Endothelial cell of umbilical vein (primary cell): ENCODE measurements at regions not wholly inside any gene's neighbourhood (a gene's known extent, or its start where the extent isn't known, plus 50 kb on each side); places are given as distances from the start of the nearest gene placed in this dataset.

Experiments used
- BruUV-seq: library from RNA; stranded (reverse); fragments of 400-500 nt; replicated peaks from 2 replicates; lab custom pipeline; 2021; lab: Mats Ljungman, UMichigan
- CTCF ChIA-PET: fragments of 300-600, 350-600 bp; sonication (Branson Sonifier 250); formaldehyde crosslinking; loops from one replicate; lab custom pipeline; 2021; ENCODE audit warnings: antibody characterized with exemption, inconsistent platforms; lab: Charles Lee
- POLR2A ChIA-PET: fragments of 300-600, 350-600 bp; sonication (Branson Sonifier 250); formaldehyde crosslinking; loops from one replicate; lab custom pipeline; 2021; ENCODE audit warnings: antibody characterized with exemption, inconsistent platforms; lab: Charles Lee
- DNase-seq: peaks from one replicate; pipeline ENCODE4 v3.0.0-alpha.2; 2011; ENCODE audit warnings: low read depth, low spot score
- FAIRE-seq: peaks from 2 replicates; lab custom pipeline; 2011; peaks lifted over from hg19 to GRCh38; lab: Jason Lieb, UNC
- H2AFZ ChIP-seq: 2 replicates; pipeline ENCODE4 v1.6.0; 2012; ENCODE audit warnings: low read depth, low read length, control low read depth, inconsistent platforms
- H3K27ac ChIP-seq: 2 replicates; pipeline ENCODE4 v1.5.1; 2011; ENCODE audit warnings: low read depth, mild to moderate bottlenecking, control low read depth, low read length, moderate library complexity; ENCODE audit not compliant: insufficient read depth
- H3K27me3 ChIP-seq, 2 experiments: 2 replicates each; pipeline versions ENCODE4 v1.6.0 to v1.6.1; 2011; ENCODE audit warnings: low read length in 2 of 2, mixed read lengths in 1 of 2; ENCODE audit not compliant: control insufficient read depth in 2 of 2, insufficient read depth in 2 of 2
- H3K36me3 ChIP-seq, 2 experiments: 2 replicates in 1 of 2; 3 replicates in 1 of 2; pipeline ENCODE4 v1.5.1; 2011; ENCODE audit warnings: low read length in 2 of 2, mild to moderate bottlenecking in 1 of 2, moderate library complexity in 1 of 2; ENCODE audit not compliant: control insufficient read depth in 2 of 2, insufficient read depth in 2 of 2; ENCODE audit errors: extremely low read depth in 1 of 2
- H3K4me1 ChIP-seq: 3 replicates; pipeline ENCODE4 v1.5.1; 2011; ENCODE audit warnings: mild to moderate bottlenecking, low read length; ENCODE audit not compliant: control insufficient read depth, insufficient read depth; ENCODE audit errors: extremely low read depth
- H3K4me2 ChIP-seq: 2 replicates; pipeline ENCODE4 v1.6.1; 2011; ENCODE audit warnings: low read length, control low read depth, mixed read lengths; ENCODE audit not compliant: insufficient read depth
- H3K4me3 ChIP-seq, 3 experiments: fragments of 200-600 bp in 1 of 3; sonication (generic), shearing (Covaris generic) in 1 of 3; replicated peaks in 1 of 3; 2 replicates each; pipeline ENCODE4 v1.5.1; 2011 to 2016; ENCODE audit warnings: control low read depth in 3 of 3, low read length in 3 of 3, mild to moderate bottlenecking in 2 of 3, inconsistent platforms in 1 of 3, low read depth in 1 of 3, moderate library complexity in 1 of 3; ENCODE audit not compliant: insufficient read depth in 1 of 3
- H3K79me2 ChIP-seq: 2 replicates; pipeline ENCODE4 v1.6.0; 2012; ENCODE audit warnings: low read length, inconsistent platforms; ENCODE audit not compliant: control insufficient read depth, insufficient read depth
- H3K9ac ChIP-seq: replicated peaks from 2 replicates; pipeline ENCODE3; 2011; ENCODE audit warnings: low read length, control low read depth; ENCODE audit not compliant: insufficient read depth; ENCODE audit errors: extremely low read depth
- H3K9me1 ChIP-seq: replicated peaks from 3 replicates; pipeline ENCODE4 v1.6.0; 2011; ENCODE audit warnings: mild to moderate bottlenecking, low read length; ENCODE audit not compliant: control insufficient read depth, insufficient read depth; ENCODE audit errors: extremely low read depth
- H3K9me3 ChIP-seq: replicated peaks from 2 replicates; pipeline ENCODE4 v1.5.1; 2012; ENCODE audit warnings: low read length, inconsistent platforms; ENCODE audit not compliant: control insufficient read depth, insufficient read depth
- H4K20me1 ChIP-seq: replicated peaks from 2 replicates; pipeline ENCODE3; 2011; ENCODE audit warnings: mild to moderate bottlenecking, low read length; ENCODE audit not compliant: control insufficient read depth, insufficient read depth; ENCODE audit errors: extremely low read depth
- CTCF ChIP-seq, 2 donors: IDR thresholded peaks; 1 replicate in 1 of 2; 2 replicates in 1 of 2; pipeline ENCODE4 v1.5.1; 2011; ENCODE audit warnings: low read length in 2 of 2, mild to moderate bottlenecking in 2 of 2, moderate library complexity in 2 of 2, control low read depth in 1 of 2, inconsistent platforms in 1 of 2, low read depth in 1 of 2; ENCODE audit not compliant: insufficient read depth in 1 of 2; ENCODE audit errors: extremely low read depth in 1 of 2
- EZH2 ChIP-seq: IDR thresholded peaks from 2 replicates; pipeline ENCODE4 v1.6.1; 2012; ENCODE audit warnings: borderline replicate concordance, low read depth, mild to moderate bottlenecking, moderate library complexity, low read length, inconsistent platforms; ENCODE audit not compliant: severe bottlenecking
- FOS ChIP-seq: IDR thresholded peaks from 2 replicates; pipeline ENCODE4 v1.6.1; 2011; ENCODE audit warnings: mild to moderate bottlenecking, low read length, moderate library complexity, borderline replicate concordance; ENCODE audit not compliant: insufficient read depth
- GATA2 ChIP-seq: IDR thresholded peaks from 2 replicates; pipeline ENCODE4 v1.7.0; 2011; ENCODE audit warnings: low read depth, mild to moderate bottlenecking, moderate library complexity, mixed read lengths, low read length; ENCODE audit not compliant: insufficient read length, insufficient read depth
- JUN ChIP-seq: IDR thresholded peaks from 2 replicates; pipeline ENCODE4 v1.6.1; 2011; ENCODE audit warnings: borderline replicate concordance, low read depth; ENCODE audit not compliant: insufficient read length, insufficient read depth
- MYC ChIP-seq: IDR thresholded peaks from one replicate; pipeline ENCODE4 v1.6.1; 2011; ENCODE audit warnings: mild to moderate bottlenecking, low read depth, low read length
- POLR2A ChIP-seq: IDR thresholded peaks from 2 replicates; pipeline ENCODE4 v1.6.1; 2012; ENCODE audit warnings: low read depth, mild to moderate bottlenecking, control low read depth, low read length
- POLR2AphosphoS5 ChIP-seq: IDR thresholded peaks from 2 replicates; pipeline ENCODE4 v1.6.1; 2012; ENCODE audit warnings: low read depth, mild to moderate bottlenecking, control low read depth, low read length, moderate library complexity; ENCODE audit not compliant: insufficient read depth
- dilution Hi-C: fragments of 300-500 bp; cut with MboI; formaldehyde crosslinking; loops from one replicate; pipeline ENCODE4 v1.15.0; 2019; ENCODE audit warnings: low sequenced_read_pairs; ENCODE audit not compliant: extremely low pct_ligation_motif_present
- intact Hi-C: fragments of 100-400 bp; cut with micrococcal nuclease; formaldehyde crosslinking; loops from one replicate; pipeline ENCODE4 v1.10.0; 2022
- TF ChIP-seq, protein P1 (sequence below): IDR thresholded peaks from 2 replicates; pipeline ENCODE4 v1.6.1; 2011; ENCODE audit not compliant: insufficient read depth, insufficient read length

DNA sequence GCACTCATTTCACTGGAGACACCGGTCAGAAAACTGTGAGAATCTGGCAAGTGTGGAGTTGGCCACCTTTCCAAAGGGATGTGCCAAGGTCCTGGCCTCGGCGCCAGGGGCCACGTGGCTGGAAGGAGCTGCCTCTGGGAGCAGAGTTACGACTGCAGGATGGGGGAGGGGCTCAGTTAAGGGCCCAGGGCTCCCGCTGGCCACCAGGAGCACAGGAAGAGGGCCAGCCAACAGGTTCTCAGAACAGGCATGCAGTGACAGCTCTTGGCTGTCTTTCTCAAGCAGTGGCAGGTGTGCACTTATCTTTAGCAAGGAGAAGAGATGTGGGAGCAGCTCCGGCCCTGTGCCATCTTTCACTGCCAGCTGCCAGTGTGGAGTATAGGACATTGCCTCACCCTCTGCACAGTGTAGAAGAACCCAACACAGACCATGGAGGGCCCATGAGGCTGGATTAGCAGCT, 115.9 kb upstream of the RBPJ start:
- Histone ChIP-seq H3K9me3 (no peaks in the 10 kb centered on the region), H3K4me1 (no peaks in the 10 kb centered on the region), H3K79me2 (no peaks in the 10 kb centered on the region), H3K9me1 (no peaks in the 10 kb centered on the region), H3K27ac (no peak overlapping the region), H2AFZ (no peak overlapping the region), H3K9ac (no peak overlapping the region), H3K27me3 (no peaks in the 10 kb centered on the region), H4K20me1 (no peaks in the 10 kb centered on the region), H3K4me3 (no peak overlapping the region), H3K36me3 (no peaks in the 10 kb centered on the region), H3K4me2 (no peak overlapping the region)
- no TSS peak for BruUV-seq
- TF ChIP-seq FOS (no peak), JUN (no peak), POLR2A (no peak), EZH2 (no peak), CTCF (IDR thresholded peaks at IDR 0.05; ENCODE audit: extremely low read depth in 1 of 2, insufficient read depth in 1 of 2, low read depth in 1 of 2, low read length in 2 of 2) (no peak), GATA2 (no peak), MYC (no peak), POLR2AphosphoS5 (no peak)
- TF ChIP-seq, protein P1, sequence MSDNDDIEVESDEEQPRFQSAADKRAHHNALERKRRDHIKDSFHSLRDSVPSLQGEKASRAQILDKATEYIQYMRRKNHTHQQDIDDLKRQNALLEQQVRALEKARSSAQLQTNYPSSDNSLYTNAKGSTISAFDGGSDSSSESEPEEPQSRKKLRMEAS = no peak
- intact Hi-C loops (no loop called here), dilution Hi-C loops (no loop called here)
- ChIA-PET CTCF (no interaction called here), POLR2A (no interaction called here)
- no peak for DNase-seq
- FAIRE-seq = no peak
